Gastroesophageal sphincter (tissue), 4 donors: ENCODE measurements at regions not wholly inside any gene's neighbourhood (a gene's known extent, or its start where the extent isn't known, plus 50 kb on each side); places are given as distances from the start of the nearest gene placed in this dataset.

ENCODE experiments used
- ATAC-seq: fragments of 150-250 bp; one replicate; pipeline ENCODE4 v1.9.1; 2016; ENCODE audit warnings: mild to moderate bottlenecking, moderate library complexity
- H3K27ac ChIP-seq, 4 donors: fragments of 200-600 bp; sonication (generic) in 3 of 4; 1 replicate in 3 of 4; 2 replicates in 1 of 4; pipeline ENCODE4 v1.5.1; 2016 to 2019
- H3K27me3 ChIP-seq: fragments of 200-600 bp; sonication (generic); one replicate; pipeline ENCODE4 v1.5.1; 2019
- H3K36me3 ChIP-seq, 2 donors: fragments of 200-600 bp; sonication (generic); one replicate each; pipeline ENCODE4 v1.5.1; 2019; ENCODE audit warnings: control low read depth in 1 of 2
- H3K4me1 ChIP-seq, 3 donors: fragments of 200-600 bp; sonication (generic); 1 replicate in 2 of 3; 2 replicates in 1 of 3; pipeline ENCODE4 v1.5.1; 2016 to 2019; ENCODE audit warnings: control low read depth in 2 of 3
- H3K4me3 ChIP-seq, 2 donors: fragments of 200-600 bp; sonication (generic); one replicate each; pipeline ENCODE4 v1.5.1; 2019; ENCODE audit warnings: mild to moderate bottlenecking in 1 of 2, moderate library complexity in 1 of 2
- H3K9me3 ChIP-seq, 3 donors: fragments of 200-600 bp; sonication (generic); one replicate each; pipeline ENCODE4 v1.5.1; 2017 to 2019; ENCODE audit warnings: control low read depth in 2 of 3
- EP300 ChIP-seq: sonication (generic); formaldehyde crosslinking; IDR thresholded peaks from one replicate; pipeline ENCODE4 v1.6.1; 2017; ENCODE audit warnings: antibody characterized with exemption, mild to moderate bottlenecking
- POLR2A ChIP-seq, 2 donors: fragments of 450-650 bp; IDR thresholded peaks; one replicate each; pipeline ENCODE4 v1.6.1; 2017; ENCODE audit warnings: antibody characterized with exemption in 2 of 2, mild to moderate bottlenecking in 2 of 2, moderate library complexity in 1 of 2
- POLR2AphosphoS5 ChIP-seq: sonication (generic); formaldehyde crosslinking; IDR thresholded peaks from one replicate; pipeline ENCODE4 v1.6.1; 2017; ENCODE audit warnings: antibody characterized with exemption
- WGBS, 2 donors: methylation state at CpG; one replicate each; pipeline ENCODE4 v1.1.5; 2018; ENCODE audit warnings: low coverage in 1 of 2; 5-methylcytosine and 5-hydroxymethylcytosine counted together
- TF ChIP-seq, protein P1 (sequence below), 4 experiments: fragments of 200-600 bp in 2 of 4; fragments of 450-650 bp in 2 of 4; sonication (generic) in 1 of 4; IDR thresholded peaks; one replicate each; pipeline ENCODE4 v1.5.1; 2017 to 2019; ENCODE audit warnings: antibody characterized with exemption in 4 of 4, mild to moderate bottlenecking in 2 of 4, moderate library complexity in 2 of 4

DNA sequence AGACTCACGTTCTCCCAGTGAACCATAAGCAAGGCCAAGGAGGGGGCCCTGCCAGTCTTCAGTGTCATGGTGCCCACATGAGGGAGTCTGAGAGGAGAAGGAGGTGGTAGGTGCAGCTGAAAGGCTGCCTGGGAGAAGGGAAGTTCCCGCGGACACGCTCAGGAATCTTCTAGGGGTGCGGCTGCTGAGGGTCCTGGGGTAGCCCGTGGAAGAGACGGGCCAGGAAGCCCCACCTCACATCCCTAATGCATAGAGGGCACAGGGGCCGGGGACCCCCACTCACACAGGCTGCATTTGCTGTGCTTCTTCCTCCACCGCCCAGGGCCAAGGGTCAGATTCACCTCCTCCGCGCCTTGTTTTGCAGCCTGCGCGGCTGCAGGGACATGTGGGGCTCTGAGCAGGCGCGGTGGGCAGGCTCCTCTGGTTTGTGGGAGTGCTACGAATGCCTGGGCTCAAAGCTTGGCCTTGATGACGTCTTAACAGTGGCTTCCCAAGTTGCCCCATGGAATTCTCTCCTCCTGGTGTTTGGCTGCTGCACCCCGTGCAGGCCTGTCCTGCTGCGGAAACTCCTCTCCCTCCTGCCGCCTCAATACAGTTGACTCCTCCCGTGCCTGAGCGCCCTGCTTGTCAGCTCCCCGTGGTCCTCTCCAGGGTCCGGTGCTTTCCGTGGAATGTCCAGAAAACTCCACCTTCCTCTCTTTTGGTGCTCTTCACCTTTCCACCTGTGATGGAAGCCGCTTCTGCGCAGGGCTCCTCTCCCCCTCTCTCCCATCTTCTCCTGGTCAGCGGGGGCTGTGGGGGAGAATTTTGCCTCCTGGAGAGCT lies 95.7 kb downstream of the VAPA start:
- Histone ChIP-seq H3K9me3 (no peaks in the 10 kb centered on the region), H3K27ac (peak overlapping the region; percentile 79 to 85 (median 82)), H3K4me1 (peaks cover 9 to 39% (median 10%) of the 10 kb centered on the region in 3 donors), H3K4me3 (no peak overlapping the region), H3K27me3 (no peaks in the 10 kb centered on the region), H3K36me3 (no peaks in the 10 kb centered on the region)
- TF ChIP-seq POLR2A (IDR thresholded peaks at IDR 0.05) (no peak), POLR2AphosphoS5 (no peak), EP300 (no peak)
- TF ChIP-seq, protein P1, sequence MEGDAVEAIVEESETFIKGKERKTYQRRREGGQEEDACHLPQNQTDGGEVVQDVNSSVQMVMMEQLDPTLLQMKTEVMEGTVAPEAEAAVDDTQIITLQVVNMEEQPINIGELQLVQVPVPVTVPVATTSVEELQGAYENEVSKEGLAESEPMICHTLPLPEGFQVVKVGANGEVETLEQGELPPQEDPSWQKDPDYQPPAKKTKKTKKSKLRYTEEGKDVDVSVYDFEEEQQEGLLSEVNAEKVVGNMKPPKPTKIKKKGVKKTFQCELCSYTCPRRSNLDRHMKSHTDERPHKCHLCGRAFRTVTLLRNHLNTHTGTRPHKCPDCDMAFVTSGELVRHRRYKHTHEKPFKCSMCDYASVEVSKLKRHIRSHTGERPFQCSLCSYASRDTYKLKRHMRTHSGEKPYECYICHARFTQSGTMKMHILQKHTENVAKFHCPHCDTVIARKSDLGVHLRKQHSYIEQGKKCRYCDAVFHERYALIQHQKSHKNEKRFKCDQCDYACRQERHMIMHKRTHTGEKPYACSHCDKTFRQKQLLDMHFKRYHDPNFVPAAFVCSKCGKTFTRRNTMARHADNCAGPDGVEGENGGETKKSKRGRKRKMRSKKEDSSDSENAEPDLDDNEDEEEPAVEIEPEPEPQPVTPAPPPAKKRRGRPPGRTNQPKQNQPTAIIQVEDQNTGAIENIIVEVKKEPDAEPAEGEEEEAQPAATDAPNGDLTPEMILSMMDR (IDR thresholded peaks at IDR 0.05), result no peak
- ATAC-seq, result no peak
- 85 to 93% methylated on average over 6 to 11 of the region's 28 CpGs for WGBS, 2 donors

DNA sequence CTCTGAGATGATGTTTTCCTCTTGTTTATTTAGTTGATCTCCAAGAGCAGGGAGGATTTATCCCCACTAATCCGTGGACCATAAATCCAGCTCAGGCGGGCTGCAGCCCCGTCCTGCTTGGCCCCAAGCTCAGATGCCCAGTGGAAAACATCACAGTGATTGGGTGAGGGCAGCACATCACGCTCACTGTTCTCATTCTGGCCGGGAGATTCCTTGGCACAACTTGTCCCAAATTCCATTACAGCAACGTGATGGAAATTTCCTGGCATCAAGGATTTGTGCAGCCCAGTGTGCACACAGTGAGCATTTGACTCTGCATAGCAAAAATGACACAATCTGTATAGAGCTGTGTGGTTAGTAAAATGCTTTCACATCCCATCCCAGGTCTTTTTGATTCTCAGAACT lies 96.8 kb downstream of the VAPA start:
- ATAC-seq, result peak; percentile 92
- TF ChIP-seq POLR2AphosphoS5 (peak; percentile 99), POLR2A (IDR thresholded peaks at IDR 0.05) (no peak)
- H3K9me3 ChIP-seq, result no peaks in the 10 kb centered on the region
- peaks cover 10 to 42% (median 12%) of the 10 kb centered on the region in 3 donors for H3K4me1 ChIP-seq
- H3K27me3 ChIP-seq, result no peaks in the 10 kb centered on the region
- WGBS, 2 donors, result 12 to 21% methylated on average over 4 to 6 of the region's 6 CpGs
- peak overlapping the region; percentile 79 to 85 (median 82) for H3K27ac ChIP-seq
- H3K4me3 ChIP-seq, result no peak overlapping the region
- H3K36me3 ChIP-seq, result no peaks in the 10 kb centered on the region

DNA sequence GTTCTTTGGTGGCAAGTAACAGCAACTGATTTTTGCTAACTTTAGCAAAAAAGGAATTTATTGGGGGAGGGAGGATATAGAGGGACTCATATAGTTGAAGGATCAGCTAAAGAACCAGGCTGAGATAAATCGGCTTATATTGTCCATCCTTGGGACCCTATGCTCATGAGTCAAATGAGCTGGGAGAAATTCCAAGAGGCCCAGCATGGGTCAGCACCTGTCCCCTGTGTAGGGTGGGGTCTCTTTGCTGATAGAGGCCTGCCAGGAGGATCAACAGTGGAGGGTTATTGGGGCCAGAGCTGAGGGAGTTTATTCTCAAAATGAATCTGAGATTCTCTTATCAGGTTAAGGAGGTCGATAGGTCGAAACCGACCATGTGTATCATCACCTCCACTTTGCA lies 97.2 kb downstream of the VAPA start:
- Histone ChIP-seq H3K9me3 (no peaks in the 10 kb centered on the region), H3K36me3 (no peaks in the 10 kb centered on the region), H3K27ac (peak overlapping the region; percentile 78 to 85 (median 81)), H3K4me3 (no peak overlapping the region), H3K27me3 (no peaks in the 10 kb centered on the region), H3K4me1 (peaks cover 10 to 47% (median 13%) of the 10 kb centered on the region in 3 donors)
- ATAC-seq, result no peak
- TF ChIP-seq POLR2AphosphoS5 (no peak), POLR2A (IDR thresholded peaks at IDR 0.05) (no peak), EP300 (no peak)
- TF ChIP-seq, protein P1 (IDR thresholded peaks at IDR 0.05), result no peak
- 79 to 85% methylated on average over 3 to 4 of the region's 4 CpGs for WGBS, 2 donors

DNA sequence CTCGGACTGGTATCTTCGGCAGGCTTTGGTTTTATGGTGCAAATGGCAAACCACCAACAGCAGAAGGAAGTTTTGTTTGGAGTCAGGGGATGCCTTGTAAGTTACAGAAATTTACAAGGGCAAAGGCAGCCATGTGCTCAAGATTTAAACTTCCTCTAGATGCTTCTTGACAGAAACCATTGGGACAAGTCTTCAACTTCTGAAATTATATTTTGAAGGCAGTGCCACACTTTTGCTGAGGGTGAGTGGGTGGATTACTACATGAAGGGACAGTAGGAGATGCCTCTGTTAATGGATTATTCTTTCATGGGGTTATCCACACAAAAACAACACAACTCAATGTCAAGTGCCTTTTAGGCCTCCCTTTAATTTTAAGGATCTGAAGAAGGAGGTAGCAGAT lies 97.9 kb downstream of the VAPA start:
- Histone ChIP-seq H3K27me3 (no peaks in the 10 kb centered on the region), H3K4me3 (no peak overlapping the region), H3K36me3 (no peaks in the 10 kb centered on the region), H3K27ac (peak overlapping the region in 3 of 4 donors; percentile 79 to 85 (median 83)), H3K9me3 (no peaks in the 10 kb centered on the region), H3K4me1 (peaks cover 10 to 48% (median 17%) of the 10 kb centered on the region in 3 donors)
- no peak for ATAC-seq
- WGBS, 2 donors, result 95% methylated on average over 2 of the region's 2 CpGs; no CpG with 5 or more reads in 1 of the 2 donors
- no peak for TF ChIP-seq POLR2A (IDR thresholded peaks at IDR 0.05)
- no peak for TF ChIP-seq POLR2AphosphoS5
- TF ChIP-seq EP300, result no peak
- TF ChIP-seq, protein P1 (IDR thresholded peaks at IDR 0.05), result no peak

DNA sequence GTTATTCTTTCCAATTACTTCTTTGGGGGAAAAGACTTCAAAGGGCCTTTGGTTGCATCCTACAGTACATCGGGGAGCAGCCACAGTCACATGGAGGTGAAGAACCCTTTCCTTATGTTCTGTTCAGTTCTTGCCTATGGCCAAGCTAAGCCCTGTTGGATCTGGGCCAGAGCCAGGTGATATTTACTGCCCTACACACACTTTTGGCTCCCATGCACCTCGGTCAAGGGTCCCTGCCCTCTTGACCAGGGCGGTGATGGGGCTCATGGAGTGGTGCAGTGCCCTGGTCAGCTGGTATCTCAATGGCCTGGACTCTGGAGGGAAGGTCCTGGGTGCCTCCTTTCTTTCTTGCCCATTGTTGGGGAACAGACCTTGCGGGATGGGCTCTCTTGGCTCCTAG lies 98.7 kb downstream of the VAPA start:
- H3K4me1 ChIP-seq, result peaks cover 10 to 51% (median 17%) of the 10 kb centered on the region in 3 donors
- peak overlapping the region in 1 of 4 donors; percentile 85 for H3K27ac ChIP-seq

More for the DNA sequence above, 98.7 kb downstream of the VAPA start:
- 100% methylated on average over 2 to 3 of the region's 4 CpGs for WGBS, 2 donors
- Histone ChIP-seq H3K36me3 (no peaks in the 10 kb centered on the region), H3K9me3 (no peaks in the 10 kb centered on the region), H3K27me3 (no peaks in the 10 kb centered on the region), H3K4me3 (no peak overlapping the region)
- no peak for TF ChIP-seq EP300
- no peak for ATAC-seq
